GM06990 (cell line): ENCODE measurements at regions not wholly inside any gene's neighbourhood (a gene's known extent, or its start where the extent isn't known, plus 50 kb on each side); places are given as distances from the start of the nearest gene placed in this dataset.

Experiments
- DNase-seq: peaks from one replicate; pipeline ENCODE4 v3.0.0-alpha.2; 2011; ENCODE audit not compliant: insufficient read length; ENCODE audit errors: extremely low read depth
- H3K27me3 ChIP-seq: replicated peaks from 2 replicates; pipeline ENCODE4 v1.6.0; 2011; ENCODE audit warnings: low read length; ENCODE audit not compliant: control insufficient read depth, insufficient read depth
- H3K36me3 ChIP-seq: 2 replicates; pipeline ENCODE4 v1.5.1; 2011; ENCODE audit warnings: low read length; ENCODE audit not compliant: control insufficient read depth, insufficient read depth
- H3K4me3 ChIP-seq: replicated peaks from 2 replicates; pipeline ENCODE4 v1.5.1; 2011; ENCODE audit warnings: low read depth, mild to moderate bottlenecking, control low read depth, low read length
- CTCF ChIP-seq: IDR thresholded peaks from 2 replicates; pipeline ENCODE4 v1.5.1; 2011; ENCODE audit warnings: low read length, control low read depth, mild to moderate bottlenecking, inconsistent platforms; ENCODE audit not compliant: insufficient read depth, poor library complexity, severe bottlenecking

DNA sequence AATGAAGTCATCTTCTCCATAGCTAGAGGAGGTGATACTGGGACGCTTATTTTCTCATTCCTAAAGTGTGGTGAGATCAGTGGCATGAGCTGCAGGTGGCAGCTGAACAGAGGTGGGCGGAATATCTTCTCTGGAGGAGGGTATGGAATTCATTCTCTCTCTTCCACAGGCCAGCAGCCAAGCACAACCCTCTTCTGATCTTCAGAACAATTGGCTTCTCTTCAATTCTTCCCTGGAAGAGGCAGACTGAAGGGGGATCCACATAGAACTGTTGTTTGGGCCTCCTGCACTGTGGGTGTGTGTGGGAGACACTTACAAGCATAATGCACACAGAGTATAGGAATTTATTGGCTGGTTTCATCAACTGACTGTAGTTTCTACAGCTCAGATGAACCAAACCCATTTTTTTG lies 180.4 kb upstream of the RASGEF1B start:
- DNase-seq: no peak
- H3K4me3 ChIP-seq: no peak overlapping the region
- no peaks in the 10 kb centered on the region for H3K27me3 ChIP-seq
- H3K36me3 ChIP-seq: no peaks in the 10 kb centered on the region
- no peak for TF ChIP-seq CTCF

- Histone ChIP-seq H3K36me3 (no peaks in the 10 kb centered on the region), H3K4me3 (no peak overlapping the region), H3K27me3 (no peaks in the 10 kb centered on the region)
- no peak for TF ChIP-seq CTCF
- DNase-seq: no peak
Measured at GRCh38 chr4:81651243-81651899, 179.7 kb upstream of the RASGEF1B start.

GRCh38 chr4:81650606-81651242 lies 179.0 kb upstream of the RASGEF1B start:
- DNase-seq: no peak
- Histone ChIP-seq H3K36me3 (no peaks in the 10 kb centered on the region), H3K27me3 (no peaks in the 10 kb centered on the region), H3K4me3 (no peak overlapping the region)
- no peak for TF ChIP-seq CTCF

DNA sequence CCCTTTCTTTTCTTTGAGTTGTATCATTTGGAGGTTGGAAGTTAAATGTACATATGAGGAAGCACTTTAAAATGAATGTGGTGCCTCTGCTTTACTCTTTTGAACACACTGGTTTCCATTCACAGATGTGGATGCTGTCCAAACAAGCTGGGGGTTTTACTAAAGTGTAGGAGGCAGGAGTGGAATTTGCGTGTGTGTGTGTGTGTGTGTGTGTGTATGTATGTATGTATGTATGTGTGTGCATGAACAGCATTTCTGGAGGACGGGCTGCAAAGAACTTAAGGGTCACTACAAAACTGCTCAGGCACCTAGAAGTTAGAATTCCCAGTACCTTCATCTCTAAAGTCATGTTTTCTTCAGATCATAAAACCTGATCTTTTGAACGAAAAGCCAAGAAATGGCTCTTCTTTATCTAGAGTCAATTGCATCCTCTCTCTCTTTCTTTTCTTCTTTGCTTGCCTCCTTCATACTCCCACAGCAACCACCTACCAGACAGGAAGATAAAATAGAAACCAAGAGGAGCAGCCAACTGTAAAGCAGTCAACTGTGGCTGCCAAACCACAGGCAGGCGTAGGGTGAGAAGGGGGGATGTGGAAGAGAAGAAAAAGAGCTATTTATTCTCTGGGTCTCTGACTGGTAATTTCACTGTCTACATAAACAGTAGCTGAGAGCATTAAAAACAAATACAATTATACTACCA lies 177.0 kb upstream of the RASGEF1B start:
- no peaks in the 10 kb centered on the region for H3K36me3 ChIP-seq
- DNase-seq: no peak
- no peak overlapping the region for H3K4me3 ChIP-seq
- no peak for TF ChIP-seq CTCF
- H3K27me3 ChIP-seq: no peaks in the 10 kb centered on the region

GRCh38 chr4:81647388-81647787 lies 175.7 kb upstream of the RASGEF1B start:
- H3K36me3 ChIP-seq: no peaks in the 10 kb centered on the region
- no peak for TF ChIP-seq CTCF
- H3K27me3 ChIP-seq: no peaks in the 10 kb centered on the region
- DNase-seq: no peak
- no peak overlapping the region for H3K4me3 ChIP-seq
